EH (cell line): ENCODE measurements at regions not wholly inside any gene's neighbourhood (a gene's known extent, or its start where the extent isn't known, plus 50 kb on each side); places are given as distances from the start of the nearest gene placed in this dataset.

Experiments
- DNase-seq: peaks from one replicate; pipeline ENCODE4 v3.0.0-alpha.2; 2015; ENCODE audit warnings: low read depth

DNA sequence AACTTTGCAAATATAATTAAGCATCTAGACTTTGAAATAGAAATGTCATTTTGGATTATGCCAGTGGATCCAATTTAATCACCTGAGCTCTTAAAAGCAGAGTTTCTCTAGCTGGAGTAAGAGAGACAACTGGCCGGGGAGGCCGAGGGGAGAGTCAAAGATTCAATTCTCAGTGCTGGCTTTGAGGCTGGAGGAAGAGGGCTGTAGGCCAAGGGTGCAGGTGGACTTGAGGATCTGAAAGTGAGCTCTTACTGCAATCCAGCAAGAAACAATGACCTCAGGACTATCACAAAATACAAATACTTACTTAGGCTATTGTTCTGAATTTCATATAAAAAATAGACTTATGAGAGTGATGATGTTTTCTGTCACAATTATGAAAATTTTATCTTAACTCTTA is 814.5 kb downstream of the CBLN2 start:
- no peak for DNase-seq

DNA sequence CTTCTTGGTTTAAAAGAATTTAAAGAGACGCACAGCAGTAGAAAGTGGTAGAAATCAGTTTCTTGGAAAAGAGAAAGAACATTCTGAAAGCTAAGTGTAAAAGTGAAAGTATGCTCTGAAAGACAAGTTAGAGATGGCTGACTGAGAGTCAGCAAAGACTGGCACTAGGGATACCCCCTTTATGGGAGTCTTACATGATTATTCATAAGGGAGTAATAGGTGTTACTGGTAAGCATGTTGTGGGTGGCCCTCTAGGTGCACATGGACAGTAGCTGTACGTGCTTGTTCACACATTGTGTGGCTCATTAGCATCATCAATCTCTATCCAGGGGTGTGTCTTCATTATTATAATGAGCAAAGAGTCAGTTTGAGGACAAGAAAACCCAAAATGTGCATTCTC is 816.2 kb downstream of the CBLN2 start:
- no peak for DNase-seq

DNA sequence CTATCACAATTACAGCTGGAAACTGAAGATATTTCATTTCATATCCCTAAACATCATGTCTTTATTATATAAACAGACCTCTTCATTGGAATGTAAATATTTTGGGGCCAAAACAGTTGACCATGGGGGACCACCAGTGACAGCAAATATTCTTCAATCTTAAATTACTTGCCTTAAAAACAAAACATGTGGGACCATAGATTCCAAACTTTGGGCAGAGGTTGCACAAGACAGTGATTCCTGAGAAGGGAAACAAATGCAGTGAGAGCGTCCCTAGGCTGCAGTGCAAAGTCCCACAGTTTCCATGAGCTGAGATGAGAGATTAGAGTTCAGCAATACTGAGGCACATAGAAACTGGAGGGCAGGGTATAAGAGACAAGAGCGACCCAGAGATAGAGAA is 818.9 kb downstream of the CBLN2 start:
- DNase-seq, result no peak

DNA sequence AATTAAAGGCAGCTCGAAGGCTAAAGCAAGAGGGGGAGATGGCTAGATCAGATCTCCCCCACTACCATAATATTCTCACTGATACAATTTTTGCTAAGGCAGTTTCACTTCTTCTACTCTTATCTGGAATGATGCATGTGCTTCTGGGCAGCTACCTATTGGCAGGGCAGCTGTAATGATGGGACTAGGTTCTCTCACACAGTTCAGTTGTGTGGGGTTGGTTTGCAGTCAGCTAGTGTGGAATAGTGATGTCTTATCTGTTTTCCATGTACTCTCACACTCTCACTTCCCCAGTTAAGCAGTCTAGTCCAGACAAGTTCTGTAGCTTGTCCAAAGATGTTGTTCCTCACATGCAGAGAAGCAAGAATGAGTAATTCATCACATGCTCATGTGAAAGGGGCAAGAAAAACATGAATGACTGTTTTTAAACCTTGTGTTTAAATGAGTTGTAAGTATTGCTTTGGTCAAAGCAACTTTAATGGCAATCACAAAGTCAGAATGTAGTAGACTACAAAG is 836.1 kb downstream of the CBLN2 start:
- DNase-seq, result no peak

DNA sequence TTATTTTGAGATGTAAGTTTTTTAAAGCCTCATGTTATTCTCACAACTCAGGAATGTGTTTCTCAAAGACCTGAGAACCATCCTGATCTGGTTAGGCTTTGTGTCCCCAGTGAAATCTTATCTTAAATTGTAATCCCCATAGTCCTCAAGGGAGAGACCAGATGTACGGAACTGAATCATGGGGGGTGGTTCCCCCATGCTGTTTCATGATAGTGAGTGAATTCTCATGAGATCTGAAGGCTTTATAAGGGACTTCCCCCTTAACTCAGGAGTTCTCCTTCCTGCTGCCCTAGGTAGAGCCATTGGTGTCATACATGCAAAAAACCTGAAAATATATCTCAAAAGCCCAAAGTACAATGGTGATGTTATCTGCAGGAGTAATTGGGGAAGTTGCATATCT is 836.7 kb downstream of the CBLN2 start:
- DNase-seq, result no peak

DNA sequence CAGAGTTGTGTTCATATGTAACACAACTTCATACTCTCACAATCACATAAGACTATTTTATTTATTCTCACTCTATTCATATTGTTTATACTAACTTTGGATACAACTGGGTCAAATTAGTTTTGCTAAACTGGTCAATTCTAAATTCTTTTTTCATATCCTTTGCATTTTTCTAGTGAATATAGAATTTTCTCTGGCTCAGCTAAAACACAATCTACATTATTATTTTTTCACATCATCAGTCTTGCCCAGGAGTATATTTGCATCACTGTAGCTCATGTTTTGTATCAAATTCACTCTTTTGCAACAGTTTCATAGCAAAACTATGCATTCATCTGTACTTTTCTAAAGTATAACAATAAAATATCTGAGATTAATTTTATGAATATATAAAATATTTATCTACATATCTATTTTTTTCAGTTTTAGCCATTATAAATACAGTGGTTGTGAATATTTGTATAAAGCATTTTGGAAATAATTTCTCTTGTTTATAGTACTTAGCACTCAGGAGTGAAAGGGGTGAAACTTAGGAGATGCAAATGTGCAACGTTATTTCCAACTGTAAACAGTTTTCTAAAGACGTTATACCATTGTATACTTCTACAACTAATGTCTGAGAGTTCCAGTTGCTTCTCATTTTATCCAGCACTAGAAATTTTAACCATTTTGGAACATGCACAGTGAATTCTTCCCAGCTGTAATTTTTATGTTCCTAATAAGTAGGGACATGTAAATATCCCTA is 854.6 kb downstream of the CBLN2 start:
- DNase-seq, result no peak

DNA sequence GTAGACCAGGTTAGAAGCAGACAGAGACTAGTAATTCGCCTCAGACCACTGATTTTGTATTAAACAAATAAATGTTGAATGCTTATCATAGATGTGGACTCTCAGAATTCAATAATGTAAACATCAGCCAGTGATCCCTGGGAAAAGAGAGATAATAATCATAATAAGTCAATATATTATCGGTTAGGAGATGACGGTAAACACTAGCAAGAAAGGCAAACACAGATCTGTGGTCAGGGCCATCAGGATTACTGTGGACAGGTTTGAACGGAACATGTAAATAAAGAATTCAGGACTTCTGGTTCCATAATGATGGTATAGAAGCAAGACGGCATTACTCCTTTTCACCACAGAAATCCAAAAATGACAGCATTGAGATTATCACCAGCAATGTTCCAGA is 861.6 kb downstream of the CBLN2 start:
- DNase-seq, result no peak

DNA sequence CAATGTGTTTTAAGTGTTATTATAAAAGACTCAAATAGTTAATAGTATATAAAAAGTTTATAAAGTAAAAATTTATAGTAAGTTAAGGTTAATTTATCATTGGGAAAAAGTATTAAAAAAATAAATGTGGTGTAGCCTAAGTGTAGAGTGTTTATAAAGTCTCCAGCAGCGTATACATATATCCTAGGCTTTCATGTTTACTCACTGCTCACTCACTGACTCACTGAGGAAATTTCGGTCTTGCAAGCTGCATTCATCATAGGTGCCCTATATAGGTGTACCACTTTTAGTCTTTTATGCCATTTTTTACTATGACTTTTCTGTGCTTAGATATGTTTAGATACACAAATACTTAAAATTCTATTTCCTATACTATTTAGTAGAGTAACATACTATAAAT is 866.0 kb downstream of the CBLN2 start:
- no peak for DNase-seq

DNA sequence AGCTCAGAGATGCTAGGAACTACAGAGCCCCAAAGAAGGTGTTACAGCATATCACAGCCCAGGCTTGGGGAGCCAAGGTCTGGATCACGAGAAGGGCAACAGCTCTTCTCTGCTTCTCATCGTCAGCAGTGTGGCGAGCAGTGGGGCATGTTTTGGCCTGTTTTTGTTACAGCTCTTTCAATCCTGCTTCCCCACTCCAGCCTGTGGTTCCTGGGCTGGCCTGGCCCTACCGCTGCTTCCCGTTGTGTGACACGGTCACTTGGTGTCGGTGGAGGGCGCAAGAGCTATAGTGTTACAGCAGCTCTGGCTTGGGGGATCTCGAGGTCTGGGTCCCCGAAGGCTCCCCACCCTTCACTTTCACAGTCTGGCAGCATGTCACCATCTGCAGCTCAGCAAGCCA is 870.2 kb downstream of the CBLN2 start:
- DNase-seq, result no peak

DNA sequence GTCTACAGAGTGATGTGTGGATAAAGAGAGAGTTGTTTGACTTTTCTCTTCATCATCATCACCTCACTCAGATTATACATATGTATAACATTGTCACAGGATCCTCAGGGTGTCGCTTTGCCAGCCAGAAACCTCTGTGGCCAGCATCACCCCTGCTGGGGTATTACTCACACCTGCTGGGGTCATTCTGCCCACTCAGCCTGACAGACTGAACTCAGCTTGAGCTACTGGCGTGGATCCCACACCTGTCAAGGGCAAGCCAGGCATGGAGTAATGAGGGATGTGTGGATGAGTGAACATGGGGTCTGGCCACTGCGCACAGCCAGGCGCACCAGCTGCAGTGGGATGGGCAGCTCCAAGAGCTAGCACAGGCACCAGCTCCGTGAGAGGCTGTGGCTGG is 870.6 kb downstream of the CBLN2 start:
- no peak for DNase-seq

DNA sequence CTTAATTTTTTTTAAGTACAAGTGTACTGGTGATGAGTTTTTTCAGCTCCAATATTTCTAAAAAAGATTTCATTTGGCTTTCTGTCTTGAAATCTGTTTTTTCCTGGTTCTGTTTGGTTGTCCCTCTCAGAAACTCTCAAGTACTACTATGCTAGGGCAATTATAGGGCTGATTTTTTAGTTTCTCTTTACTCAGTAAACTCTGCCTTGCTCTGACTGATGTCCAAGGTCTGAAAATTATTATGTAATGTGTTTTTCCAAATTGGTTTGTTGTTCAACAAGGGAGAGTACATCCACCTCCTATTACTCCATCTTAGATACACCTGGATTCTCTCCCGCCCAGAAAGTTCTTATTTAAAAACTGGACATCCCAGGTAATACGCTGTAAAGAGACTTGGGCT is 877.7 kb downstream of the CBLN2 start:
- no peak for DNase-seq

DNA sequence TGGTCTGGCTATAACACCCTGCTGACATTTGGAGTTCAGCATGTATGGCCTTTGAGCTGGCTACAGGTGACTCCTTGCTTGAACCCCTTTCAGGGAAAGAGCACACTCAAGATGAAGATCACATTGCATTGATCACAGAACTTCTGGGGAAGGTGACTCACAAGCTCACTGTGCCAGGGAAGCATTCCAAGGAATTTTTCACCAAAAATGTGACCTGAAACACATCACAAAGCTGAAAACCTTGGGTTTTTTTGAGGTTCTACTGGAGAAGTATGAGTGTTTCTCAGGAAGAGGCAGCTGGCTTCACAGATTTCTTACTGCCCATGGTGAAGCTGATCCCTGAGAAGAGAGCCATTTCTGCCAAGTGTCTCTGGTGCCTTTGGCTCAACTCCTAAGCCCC is 879.0 kb downstream of the CBLN2 start:
- DNase-seq, result no peak

DNA sequence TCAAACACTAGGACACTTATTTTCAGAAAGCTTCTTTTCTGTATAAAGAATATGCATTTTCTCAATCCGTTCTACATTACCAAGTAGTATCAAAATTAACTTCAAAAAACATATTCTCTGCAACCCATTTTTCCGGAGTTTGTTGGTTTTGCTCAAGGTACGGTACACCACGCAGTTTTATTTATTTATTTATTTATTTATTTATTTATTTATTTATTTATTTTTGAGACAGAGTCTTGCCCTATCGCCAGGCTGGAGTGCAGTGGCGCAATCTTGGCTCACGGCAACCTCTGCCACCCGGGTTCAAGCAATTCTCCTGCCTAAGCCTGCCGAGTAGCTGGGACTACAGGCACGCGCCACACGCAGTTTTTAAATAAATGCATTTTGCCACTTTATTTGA is 900.3 kb downstream of the CBLN2 start:
- no peak for DNase-seq

DNA sequence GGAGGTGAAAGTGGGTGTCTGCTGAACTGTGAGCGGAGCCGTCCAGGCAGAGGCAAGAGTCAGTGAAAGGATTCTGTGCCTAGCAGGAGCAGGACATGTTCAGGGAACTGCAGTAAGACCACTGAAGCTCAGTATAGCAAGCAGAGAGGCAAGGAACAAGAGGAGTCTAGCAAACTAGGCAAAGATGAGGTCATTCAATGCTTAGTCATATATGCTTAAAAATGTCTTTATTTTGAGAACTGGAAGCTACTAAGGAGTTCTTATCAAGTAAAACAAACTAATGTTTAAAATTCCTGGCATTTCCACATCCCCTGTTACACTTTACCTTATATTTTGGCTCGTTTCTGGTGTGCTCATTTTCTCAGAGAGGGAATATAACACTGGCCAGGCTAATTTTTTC is 913.4 kb downstream of the CBLN2 start:
- no peak for DNase-seq

DNA sequence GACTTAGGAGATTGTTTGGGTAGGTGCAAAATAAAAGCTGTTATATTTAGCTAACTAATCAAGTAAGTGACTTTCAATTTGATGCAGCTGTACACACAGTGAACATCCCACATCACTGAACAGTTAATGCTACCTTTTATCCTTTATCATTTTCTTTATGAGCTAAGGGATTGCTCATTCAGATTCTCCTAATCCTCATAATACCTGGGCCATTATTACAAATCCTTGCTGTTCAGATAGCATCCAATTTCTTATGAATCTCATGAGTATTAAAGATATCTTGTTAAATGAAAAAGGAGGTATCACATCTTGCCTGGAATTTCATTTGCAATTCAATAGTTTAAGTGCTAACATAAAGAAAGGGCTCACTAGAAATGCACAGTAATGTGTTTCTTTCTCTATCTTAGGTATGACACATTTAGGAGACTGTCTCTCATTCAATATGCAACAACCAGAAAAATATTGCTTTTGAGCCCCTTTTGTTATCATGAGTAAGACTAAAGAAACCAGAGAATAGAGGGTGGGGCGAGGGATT is 918.5 kb downstream of the CBLN2 start:
- DNase-seq, result no peak

DNA sequence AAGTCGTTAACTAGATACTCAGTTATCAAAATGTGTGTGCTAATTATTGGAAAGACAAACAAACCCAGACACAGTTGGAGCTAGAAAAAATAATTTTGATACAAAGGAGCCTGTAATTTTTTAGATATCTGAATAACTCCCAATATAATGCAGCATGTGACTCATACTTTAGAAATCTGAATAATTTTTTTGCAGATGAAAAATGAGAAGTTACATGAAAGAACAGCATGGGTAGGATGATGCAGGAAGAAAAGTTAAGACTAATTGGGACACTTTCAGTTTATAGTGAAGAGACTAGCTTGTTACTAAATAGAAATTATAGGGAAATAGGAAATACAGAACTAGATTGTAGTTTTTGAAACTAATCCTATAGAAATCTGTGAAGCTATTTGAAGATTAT is 945.8 kb downstream of the CBLN2 start:
- no peak for DNase-seq

DNA sequence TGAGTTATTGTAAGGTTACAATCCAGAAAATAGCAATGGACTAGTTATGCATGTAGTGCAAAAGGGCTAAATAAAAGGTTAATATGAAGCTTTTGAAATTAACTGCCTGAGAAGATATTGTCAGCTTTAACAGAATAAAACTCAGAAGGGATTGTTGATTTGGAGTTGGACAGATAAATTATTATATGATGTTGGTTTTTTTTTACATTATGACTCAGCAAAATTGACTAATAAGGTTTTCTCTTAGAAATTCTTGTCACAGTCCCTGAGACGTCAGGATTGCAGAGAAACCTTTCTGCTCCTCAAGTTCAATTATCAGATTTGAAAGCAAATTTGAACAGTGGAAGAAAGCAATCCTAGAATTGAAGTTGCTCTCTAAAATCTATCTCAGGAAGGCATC is 946.9 kb downstream of the CBLN2 start:
- no peak for DNase-seq

DNA sequence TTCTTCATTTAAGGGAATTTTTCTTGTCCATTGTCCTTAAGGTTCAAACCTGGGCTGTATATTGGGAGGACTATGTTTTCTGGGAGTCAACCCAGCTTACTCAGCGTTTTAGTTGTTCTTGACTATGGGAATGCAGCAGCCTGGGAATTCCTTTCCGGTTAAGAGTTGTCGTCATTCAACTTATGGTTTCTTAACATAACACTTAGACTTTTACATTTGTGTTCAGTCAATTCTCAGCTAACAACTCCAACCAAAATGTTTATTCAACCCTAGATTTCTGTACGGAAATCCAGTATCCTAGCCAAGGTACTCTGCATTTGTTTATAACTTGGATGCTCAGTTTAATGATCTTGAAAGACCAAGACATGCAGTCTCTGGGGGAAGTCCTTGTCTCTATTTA is 960.9 kb downstream of the CBLN2 start:
- no peak for DNase-seq

DNA sequence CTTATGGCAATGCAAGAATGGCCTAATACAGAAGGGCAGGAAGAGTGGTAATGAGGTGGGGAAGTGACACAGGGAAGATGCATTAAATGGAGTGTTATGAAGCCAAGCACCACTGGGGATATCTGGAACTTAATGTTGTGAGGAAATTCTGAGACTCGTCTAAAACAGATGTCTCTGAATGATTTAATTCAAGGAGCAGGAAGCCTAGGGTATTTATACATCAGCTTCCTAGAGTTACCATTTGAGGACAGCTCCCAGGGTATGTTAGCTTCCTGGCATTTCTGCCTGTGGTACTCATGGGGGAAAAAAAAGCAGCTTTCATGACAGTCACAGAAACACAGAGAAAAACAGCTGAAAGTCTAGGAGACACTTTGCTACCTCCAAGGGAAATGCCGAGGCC is 989.5 kb downstream of the CBLN2 start:
- DNase-seq, result no peak

DNA sequence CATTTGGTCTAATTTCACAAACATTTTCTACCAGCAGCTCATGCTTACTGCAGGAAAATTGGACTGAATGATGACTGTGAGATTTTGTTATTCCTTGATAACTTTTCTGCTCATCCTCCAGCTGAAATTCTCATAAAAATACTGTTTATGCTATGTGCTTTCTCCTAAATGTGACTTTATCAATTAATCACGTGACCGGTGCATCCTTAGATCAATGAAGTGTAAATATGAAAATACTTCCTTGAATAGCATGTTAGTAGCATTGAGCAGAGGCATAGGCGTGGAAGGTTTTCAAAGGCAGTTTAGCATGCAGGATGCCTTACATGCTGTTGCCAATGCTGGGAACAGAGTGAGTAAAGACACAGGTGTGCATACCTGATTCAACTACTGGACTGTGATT is 1002.5 kb downstream of the CBLN2 start:
- DNase-seq, result no peak

DNA sequence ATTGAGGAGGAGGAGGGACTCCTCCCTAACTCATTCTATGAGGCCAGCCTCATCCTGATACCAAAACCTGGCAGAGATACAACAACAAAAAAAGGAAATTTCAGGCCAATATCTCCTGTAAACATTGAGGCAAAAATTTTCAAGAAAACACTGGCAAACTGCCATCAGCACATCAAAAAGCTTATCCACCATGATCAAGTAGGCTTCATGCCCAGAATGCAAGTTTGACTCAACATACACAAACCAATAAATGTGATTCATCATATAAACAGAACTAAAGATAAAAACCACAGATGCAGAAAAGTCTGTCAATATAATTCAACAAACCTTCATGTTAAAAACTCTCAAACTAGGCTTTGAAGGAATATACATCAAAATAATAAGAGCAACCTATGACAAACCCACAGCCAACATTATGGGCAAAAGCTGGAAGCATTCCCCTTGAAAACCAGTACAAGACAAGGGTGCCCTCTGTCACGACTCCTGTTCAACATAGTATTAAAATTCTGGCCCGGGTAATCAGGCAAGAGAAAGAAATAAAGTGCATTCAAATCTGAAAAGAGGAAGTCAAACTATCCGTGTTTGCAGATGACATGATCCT is 1014.3 kb downstream of the CBLN2 start:
- no peak for DNase-seq

DNA sequence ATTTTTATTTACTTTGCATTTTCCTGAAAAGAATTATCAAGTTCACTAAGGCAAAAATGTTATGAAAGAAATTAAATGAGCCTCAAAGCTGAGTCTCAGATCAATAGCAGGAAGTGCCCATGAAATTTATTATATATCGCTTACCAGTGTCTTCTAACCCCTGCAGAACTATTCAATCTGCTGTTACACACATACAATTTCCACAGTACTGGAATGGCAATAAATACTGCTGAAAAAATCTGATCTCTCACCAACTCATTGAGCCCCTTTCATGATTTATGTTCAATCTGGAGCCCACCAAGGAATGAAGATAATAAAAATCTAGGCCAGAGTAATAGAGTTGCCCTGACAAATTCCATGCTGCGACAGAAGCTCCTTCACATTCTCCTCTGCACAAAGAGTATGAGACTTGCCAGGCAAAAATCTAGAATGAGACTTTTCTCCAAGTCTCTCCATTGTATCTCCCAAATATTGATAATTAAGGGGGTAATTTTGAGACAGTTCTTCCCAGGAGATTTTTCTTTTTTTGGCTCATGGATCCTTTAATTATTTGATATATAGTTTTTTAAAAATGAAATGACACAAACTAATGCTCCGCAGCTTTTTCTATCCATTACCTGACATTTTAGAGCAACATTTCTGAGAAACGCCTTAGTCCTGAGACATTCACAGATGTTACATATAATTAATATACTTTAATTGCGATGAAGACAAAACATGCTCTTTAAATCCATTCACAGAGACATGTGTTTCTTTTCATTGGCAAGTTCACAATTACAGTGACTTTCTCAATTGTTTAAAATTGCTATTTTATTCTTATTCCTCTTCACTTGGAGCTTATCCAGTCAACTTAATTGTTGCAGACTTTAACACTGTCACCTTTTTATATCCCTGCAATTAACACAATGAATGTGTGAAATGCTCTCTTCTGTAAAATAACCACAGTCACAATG is 1020.4 kb downstream of the CBLN2 start:
- no peak for DNase-seq

DNA sequence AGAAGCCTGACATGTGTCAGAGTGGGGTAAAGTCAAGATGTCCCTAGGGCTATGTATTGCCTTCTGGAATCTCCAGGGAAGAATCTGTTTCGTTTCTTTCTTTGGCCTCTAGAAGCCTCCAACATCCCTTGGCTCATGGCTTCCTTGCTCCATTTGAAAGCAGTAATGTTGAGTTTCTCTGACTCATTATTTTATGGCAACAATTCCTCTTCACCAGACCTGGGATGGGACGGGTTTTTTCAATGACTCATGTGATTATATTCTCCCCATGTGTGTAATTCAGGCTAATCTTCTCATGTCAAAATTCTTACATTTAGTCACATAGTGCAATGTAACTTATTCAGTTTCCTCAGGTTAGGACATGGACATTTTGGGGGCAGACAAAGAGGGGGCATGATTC is 1038.6 kb downstream of the CBLN2 start:
- DNase-seq, result no peak
